GM19468 (cell line): ENCODE measurements at regions not wholly inside any gene's neighbourhood (a gene's known extent, or its start where the extent isn't known, plus 50 kb on each side); places are given as distances from the start of the nearest gene placed in this dataset.
"Not testable (repeated sequence)": the region's sequence is repeated elsewhere in the genome, so short reads cannot be mapped to it uniquely, and the experiment has no call there.

Source experiments
- ATAC-seq: cut with Tn5 transposase; IDR thresholded peaks from one replicate; pipeline ENCODE4 v1.9.1; 2021; ENCODE audit warnings: mild to moderate bottlenecking, moderate library complexity, moderate number of reproducible peaks; ENCODE audit not compliant: unreplicated experiment; ENCODE audit errors: extremely low read depth

DNA sequence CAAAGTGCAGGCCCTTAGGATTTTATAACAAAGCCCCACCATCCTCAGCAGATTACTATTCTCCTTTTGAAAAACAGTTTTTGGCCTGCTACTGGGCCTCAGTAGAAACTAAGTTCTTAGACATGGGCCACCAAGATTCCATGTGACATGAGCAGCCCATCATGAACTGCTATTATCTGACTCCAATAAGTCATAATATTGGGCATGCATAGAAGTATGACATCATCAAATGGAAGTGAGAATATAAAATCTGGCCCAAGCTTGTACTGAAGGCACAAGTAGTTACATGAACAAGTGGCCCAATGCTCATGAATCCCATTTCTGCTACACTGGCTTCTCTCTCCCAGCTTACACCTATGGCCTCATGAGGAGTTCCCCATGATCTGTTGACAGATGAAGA, 404.8 kb downstream of the EPHA5 start:
- ATAC-seq, result no peak

DNA sequence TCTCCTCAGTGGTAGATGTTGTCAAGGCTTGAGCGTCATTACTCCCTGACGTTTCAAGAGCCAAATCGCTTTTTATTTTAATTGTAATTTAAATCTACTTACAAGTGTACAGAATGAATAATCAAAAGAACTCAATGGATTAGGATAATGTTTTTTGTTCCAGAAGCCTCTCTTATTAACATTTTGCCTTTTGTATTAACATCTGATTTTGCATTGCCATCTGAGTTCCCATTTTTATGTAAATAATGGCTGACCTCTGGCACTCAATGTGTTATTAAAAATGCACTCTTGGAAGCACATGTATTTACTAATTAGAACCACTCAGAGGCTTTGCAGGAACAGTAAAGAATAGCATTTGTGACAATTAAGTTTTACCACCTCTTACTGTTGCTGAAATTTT, 411.0 kb downstream of the EPHA5 start:
- ATAC-seq, result no peak

DNA sequence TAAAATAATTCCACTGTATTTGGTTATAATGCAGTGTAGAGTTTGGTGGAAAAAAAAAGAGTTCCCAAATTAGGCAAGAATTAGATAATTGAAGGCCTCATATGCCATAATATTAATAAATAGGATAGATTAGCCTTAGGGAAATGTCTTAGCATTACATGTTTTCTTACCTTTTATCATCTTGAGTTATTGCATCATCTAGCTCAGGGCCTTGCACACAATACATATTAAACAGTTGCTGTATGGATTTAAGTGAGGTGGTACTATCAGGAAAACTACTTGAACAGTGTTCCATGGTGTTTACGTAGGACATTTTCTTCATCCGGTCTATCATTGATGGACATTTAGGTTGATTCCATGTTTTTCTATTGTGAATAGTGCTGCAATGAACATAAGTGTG, 419.4 kb downstream of the EPHA5 start:
- ATAC-seq, result no peak

DNA sequence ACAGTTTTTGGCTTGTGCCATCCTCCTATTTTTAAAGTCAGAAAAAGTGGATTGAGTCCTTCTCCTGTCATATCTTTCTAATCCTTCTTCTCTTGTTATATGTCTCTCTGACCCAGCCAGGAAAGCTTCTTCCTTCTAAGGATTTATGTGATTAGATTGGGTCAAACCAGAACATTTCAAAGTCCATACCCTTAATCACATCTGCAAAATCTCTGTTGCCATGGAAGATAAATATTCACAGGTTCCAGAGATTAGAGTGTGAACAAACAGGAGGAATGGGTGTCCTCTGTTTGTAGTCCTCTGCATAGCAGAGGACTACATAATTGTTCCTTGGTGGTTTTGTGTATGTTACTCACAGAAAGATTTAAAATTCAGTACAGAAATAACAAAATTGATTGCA, 421.2 kb downstream of the EPHA5 start:
- ATAC-seq, result no peak

DNA sequence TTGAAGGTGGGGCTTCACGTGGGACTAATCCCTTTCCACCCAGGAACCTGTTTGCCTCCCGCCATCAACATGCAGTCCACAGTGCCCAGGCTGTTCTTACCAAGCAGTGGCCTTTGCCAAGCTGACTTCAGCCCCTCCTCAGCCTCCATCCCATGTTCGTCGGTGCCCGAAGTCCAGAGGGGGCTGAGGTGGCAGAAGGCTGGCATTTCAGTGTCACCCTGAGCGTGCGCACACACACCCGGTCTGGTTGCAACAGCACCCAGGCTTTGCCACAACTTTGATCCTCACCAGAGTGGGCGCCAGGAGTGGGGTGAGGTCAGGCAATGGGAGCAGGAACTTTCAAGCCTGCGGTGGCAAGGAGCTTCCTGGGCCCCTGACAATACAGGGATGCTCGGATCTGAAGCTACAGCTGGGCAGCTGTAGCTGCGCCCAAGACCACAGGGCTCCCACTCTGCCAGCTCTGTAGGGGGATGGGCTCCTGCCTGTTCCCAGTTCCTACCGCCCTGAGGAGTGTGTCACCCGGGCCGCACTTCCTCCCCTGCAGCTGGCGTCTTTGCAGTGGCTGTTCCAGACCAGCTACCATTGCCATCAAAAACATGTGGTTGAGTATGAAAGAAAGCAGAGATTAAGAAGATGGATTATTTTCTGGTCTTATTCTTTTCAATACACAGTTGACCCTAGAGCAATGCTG, 428.0 kb downstream of the EPHA5 start:
- ATAC-seq, result no peak

DNA sequence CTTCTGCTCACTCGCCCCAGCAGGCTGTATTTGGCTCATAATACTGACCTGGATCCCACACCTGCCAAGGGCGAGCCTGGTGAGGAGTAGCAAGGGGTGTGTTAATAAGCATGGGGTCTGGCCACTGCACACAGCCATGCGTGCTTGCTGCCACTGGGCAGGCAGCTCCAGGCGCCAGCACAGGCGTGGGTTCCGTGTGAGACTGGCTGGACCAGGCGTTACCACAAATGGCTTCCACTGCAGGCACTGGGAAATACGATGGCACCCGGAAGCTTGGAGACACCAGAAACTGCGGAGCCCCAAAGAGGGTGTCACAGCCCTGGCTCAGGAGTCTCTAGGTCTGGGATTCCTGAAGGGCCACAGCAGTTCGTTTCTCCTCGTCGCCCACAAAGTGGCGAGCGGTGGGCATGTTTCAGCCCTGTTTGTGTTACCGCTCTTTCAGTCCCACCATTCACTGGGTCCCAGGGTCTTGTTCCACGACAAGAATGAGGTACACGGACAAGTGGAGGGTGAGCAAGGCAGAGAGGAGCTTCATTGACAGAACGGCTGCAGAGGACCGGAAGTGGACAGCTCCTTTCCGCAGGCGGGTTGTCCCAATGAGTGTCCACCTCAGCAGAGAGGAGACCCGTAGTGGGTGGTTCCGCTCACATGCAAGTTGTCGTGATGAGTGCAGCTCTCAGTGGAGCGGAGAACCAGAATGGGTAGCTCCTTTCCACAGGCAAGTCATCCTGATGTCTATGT, 428.9 kb downstream of the EPHA5 start:
- ATAC-seq, result no peak

DNA sequence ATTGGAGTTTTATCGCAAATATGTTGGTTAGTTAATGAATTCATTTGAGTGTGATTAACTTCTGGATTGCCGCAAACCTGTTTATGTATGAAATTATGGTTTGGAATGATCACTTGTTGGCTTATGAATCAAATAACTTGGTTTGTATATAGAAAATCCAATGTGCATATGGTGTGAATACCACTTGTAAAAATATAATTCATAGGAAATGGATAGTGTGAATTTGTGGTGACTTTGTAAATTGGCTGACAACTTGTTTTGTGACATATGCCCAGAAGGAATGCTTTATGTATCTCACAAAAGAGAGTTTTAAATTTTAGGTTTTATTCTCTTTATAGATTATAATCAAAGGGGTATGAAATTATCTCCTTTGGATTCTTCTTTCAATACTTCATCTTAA, 436.2 kb downstream of the EPHA5 start:
- ATAC-seq, result no peak

DNA sequence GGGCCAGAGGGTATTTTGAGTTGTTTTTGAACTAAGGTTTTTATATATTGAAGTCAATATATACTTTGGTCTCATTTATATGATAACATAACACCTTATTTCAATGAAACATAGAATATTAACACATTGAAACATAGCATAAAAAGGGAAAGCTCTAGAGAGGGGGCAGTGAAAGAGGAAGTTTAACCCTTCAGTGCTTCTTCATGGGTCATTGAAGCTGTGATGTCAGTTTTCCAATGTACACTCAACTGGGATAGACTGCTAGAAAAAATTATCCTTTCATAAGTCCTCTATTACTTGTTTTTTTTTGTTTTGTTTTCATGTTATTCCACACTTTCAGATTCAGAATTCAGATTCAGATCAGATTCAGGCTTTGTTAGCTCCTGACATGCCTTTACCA, 442.7 kb downstream of the EPHA5 start:
- no peak for ATAC-seq

DNA sequence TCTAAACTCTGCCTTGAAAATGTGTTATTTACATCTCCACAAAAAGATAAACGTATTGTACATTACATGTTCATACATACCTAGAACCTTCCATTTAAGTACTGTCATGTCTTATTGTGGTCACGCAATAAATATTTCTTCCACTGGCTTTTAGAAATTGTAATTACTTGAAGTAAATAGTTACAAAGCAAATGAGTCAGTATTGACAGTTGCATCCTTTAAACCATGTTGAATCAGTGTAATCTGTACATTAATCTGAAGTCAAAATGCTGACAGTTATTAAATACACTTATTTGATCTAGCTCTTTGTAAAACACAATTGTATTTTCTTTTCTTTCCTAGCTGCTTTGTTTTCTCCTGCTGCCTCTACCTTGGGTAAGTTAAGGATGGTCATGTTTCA, 446.7 kb downstream of the EPHA5 start:
- no peak for ATAC-seq

DNA sequence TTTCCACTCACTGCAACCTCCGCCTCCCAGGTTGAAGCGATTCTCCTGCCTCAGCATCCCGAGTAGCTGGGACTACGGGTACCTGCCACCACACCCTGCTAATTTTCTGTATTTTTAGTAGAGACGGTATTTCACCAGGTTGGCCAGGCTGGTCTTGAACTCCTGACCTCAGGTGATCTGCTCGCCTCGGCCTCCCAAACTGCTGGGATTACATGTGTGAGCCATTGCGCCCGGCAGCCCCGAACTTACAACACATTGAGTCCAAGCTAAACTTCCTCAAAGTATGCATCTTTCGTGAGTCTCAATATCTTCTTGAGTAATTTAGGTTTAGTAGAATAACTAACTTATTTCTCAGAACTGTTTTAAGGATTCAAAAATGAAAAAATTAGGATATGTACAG, 447.2 kb downstream of the EPHA5 start:
- ATAC-seq, result not testable (repeated sequence)

DNA sequence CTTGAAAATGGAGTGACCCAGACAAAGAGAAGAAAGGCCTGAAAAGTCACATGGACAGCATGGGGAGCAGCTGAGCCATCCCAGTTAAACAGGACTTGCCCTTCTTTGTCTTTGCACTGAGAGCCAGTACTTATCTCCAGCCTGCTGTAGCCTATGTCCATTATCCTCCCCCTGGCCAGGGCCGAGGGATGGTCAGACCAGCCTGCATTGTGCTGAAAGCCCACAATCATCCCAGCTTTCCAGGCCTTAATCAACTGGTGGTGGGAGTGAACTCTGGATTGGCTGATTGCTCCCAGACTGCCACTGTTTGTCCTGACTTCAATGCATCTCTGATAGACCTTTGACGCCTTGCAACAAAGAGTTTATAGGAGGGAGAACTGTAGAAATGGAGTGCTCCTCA, 453.1 kb downstream of the EPHA5 start:
- ATAC-seq, result no peak

DNA sequence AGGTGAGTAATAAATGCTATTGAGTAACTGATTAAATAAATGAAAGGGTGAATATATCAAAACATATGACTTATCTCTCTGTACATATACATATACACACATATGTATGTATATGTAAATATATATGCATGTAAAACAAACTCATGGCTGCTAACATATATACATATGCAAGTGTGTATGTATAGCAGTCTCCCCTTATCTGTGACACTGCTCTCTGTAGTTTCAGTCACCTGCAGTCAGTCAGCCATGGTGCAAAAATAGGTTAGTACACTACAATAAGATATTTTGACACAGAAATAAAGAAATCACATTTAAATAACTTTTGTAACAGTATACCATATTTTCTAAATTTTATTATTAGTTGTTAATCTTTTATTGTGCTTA, 467.4 kb downstream of the EPHA5 start:
- ATAC-seq, result no peak

DNA sequence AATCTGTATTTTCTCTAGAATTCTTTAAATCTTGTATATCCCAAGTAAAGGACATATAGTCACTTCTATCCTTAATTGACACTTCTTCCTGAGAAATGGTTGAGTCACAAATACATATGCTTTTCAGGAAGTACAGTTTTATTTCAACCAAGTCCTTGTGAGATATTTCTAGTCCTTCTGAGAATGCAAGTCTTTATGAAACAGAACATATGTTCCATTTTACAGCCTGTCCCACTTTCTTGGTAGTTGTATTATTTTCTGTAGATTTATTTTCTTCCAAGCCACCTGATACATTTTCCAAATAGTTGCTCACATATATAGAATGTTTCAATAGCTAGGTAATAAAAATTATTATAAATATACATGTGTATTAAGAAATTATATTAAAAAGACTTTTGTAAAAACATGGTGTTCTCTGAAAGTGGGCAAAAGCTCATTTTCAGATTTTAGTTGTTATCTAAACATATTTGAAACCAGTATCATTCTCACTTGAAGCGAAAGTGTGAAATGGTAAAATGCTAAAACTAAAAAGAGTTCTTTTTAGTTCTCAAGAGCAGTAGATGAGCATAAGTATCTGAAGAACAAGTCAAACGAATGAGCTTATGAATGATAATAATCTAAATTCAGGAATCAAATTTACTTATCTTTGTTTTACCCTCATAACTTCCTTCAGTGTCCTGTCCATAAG, 468.0 kb downstream of the EPHA5 start:
- no peak for ATAC-seq

DNA sequence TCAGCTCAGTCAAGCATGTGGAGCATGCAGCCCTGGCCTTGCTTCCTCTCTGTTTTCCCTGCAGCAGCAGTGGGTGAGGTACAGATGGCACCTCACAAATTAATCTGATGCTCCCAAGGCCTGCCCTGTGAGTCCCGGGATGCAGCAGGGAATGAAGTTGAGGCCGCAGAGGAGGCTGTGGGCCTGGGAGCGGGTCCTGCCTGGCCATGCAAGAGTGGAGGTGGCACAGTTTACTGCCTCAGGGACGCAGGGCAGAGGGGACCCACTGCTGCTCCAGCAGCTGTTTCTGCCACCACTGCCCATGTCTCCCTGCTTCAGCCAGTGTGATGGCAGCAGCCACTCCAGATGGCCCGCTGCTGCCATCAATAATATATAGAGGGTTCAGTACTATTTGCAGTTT, 474.6 kb downstream of the EPHA5 start:
- ATAC-seq, result no peak

DNA sequence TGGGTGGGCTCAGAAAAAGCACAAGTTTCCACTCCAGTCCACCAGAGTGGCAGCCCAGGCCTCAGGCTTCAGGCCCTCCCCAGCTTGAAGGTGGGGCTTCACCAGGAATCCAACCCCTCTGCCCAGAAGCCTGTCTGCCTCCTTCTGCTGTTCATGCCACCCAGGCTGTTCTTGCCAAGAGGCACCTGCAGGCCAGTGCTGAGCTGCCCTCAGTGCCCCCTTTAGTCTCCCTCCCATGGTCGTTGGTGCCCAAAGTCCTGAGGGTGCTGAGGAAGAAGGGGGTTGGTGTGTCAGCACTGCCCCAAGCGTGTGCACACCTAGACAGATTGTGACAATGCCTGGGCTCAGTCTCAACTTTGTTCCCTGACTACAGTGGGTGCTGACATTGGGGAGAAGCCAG, 475.3 kb downstream of the EPHA5 start:
- no peak for ATAC-seq

DNA sequence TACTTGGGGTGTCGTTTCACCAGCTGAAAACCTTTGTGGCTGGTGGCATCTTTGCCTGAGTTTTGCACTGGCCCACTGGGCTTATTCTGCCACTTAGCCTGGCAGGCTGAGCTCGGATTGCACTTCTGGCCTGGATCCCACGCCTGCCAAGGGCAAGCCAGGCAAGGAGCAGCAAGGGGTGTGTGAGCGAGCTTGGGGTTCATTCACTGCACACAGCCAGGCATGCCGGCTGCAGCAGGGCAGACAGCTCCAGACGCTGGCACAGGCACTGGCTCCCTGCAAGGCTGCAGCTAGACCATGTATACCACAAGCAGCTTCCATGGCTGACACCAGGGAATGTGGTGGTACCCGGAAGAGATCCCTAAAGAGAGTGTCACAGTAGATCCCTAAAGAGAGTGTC, 476.3 kb downstream of the EPHA5 start:
- ATAC-seq, result no peak

DNA sequence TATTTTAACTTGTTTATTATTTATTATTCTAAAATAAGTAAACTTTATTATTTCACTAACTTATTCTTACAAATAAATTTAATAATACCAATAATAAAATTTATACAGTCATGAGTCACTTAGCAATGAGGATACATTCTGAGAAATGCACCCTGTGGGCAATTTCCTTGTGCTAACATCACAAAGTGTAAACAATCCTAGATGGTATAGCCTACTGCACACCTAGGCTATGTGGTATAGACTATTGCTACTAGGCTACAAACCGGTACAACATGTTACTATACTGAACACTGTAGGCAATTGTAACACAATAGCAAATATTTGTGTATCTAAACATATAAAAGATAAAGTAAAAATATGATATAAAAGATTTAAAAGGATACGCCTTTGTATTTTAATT, 479.5 kb downstream of the EPHA5 start:
- ATAC-seq, result no peak

DNA sequence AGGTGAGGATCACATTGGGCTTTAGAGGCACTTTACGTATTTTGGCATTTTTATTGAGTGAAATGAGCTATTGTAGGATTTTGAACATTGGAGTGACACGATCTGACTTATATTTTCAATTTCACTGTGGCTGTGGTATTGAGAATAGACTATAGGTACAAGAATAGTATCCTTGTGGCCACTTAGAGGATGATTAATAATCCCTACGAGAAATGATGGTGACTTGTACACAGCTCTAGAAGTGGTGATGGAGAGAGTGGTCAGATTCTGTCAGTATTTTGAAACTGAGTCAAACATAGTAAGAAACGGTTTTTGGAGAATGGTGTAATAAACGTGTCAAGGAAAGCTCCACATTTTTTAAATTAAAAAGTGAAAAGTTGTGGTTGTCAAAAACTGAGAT, 494.7 kb downstream of the EPHA5 start:
- ATAC-seq, result no peak

DNA sequence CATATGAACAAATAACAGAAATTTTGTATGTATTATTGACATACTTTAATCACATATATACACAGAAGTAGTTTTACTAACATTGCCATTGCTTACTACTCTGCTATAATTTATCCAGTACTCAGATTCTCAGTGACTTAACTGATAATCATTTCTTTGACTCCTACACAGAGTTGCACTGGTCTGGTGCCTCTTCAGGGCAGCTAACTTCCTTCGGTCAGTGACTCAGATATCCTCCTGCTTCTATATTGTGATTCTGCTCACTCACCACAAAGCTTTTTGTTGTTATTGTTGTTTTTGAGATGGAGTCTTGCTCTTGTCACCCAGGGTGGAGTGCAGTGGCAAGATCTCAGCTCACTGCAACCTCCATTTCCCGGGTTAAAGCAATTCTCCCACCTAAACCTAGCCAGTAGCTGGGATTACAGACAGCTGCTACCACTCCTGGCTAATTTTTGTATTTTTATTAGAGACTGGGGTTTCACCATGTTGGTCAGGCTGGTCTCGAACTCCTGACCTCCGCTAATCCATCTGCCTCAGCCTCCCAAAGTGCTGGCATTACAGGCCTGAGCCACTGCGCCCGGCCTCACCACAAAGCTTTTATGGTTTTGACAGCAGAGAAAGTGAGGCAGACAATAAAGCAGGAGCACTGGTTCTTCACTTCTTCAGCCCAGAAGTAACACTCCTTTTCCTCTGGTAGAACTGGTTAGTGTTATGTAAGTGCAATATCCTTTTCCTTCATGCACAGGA, 499.3 kb downstream of the EPHA5 start:
- ATAC-seq, result no peak

DNA sequence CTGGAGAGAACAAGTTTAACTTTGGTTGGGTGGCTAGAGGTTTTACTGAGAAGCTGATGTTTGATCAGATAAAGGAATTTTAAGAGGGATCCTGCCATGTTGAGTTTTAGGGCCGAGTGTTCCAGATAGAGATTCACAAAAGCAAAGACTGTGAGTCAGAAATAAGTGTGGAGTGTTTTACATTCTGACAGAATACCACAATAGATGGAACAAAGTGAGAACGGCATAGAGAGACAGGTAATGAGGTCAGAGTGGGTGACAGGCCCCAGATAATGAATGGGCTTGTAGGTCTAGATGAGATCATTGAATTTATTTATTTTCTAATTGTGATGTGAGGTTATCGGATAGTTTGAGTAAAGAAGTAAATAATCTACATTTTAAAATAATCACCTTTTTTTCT, 502.6 kb downstream of the EPHA5 start:
- ATAC-seq, result no peak

DNA sequence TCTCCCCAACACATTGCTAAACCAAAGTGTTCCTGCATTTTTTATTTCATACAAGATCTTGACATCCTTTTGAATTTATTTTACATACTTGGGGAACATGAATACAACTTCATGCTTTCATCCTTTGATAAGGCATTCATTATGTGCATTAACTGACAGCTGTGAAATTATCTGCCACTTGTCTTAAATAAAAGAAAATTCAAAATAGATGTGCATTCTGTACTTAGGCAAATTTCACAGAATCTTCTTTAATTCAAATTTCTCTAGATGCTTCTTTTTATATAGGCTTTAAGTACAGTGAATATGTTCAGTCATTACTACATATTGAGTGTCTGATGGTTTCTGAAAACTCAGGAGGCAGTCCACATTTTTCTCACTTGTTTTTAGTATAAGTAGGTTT, 518.1 kb downstream of the EPHA5 start:
- ATAC-seq, result no peak
